Dedifferentiated amniotic fluid mesenchymal stem cell (primary cell): ENCODE measurements at regions not wholly inside any gene's neighbourhood (a gene's known extent, or its start where the extent isn't known, plus 50 kb on each side); places are given as distances from the start of the nearest gene placed in this dataset.
"Not testable (repeated sequence)": the region's sequence is repeated elsewhere in the genome, so short reads cannot be mapped to it uniquely, and the experiment has no call there.

ENCODE experiments used
- DNase-seq: peaks from one replicate; pipeline ENCODE4 v3.0.0-alpha.2; 2016; ENCODE audit errors: extremely low spot score

DNA sequence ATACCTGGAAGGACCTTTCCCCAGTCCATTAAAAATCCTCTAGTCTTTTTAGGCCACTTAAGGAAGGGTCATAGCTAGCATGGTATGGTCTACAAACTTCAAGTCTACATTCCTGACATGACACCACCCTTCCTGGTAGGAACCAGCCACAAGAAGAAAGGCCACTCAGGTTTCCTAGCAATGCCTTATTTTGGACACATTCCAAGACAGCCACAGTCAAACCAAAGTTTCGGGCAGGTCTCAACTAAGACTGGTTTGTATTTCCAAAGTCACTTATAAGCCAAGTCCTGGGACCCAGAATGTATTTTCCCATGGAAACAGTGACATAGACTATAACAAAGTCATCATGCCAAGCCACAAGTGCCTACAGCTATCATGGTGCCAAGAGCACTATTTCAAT is 50.6 kb upstream of the SLC44A3 start:
- no peak for DNase-seq

- DNase-seq, result no peak
These were observed 52.1 kb upstream of the SLC44A3 start for GRCh38 chr1:94768036-94768435.

- DNase-seq, result peak; percentile 25
These were observed 54.2 kb upstream of the SLC44A3 start for GRCh38 chr1:94765958-94766357.

DNA sequence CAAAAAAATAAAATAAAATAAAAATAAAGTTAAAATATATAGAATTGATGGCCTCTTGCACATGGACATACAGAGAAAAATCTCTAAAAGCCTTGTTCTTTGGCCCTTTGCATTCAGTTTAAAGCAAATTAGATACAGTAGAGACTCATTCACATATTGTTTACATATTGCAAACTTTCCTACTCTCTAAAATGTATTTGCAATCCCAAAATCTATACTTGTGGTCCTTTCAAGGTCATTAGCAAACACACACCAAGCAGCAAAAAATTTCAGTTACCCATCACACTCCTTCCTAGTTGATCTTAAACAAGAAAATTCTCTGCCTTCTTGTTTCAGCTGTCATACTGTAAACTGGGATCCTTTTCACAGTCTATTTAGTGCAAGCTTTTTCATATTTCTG is 61.0 kb upstream of the SLC44A3 start:
- DNase-seq, result no peak

GRCh38 chr1:94757931-94758330 is 62.2 kb upstream of the SLC44A3 start:
- no peak for DNase-seq

DNA sequence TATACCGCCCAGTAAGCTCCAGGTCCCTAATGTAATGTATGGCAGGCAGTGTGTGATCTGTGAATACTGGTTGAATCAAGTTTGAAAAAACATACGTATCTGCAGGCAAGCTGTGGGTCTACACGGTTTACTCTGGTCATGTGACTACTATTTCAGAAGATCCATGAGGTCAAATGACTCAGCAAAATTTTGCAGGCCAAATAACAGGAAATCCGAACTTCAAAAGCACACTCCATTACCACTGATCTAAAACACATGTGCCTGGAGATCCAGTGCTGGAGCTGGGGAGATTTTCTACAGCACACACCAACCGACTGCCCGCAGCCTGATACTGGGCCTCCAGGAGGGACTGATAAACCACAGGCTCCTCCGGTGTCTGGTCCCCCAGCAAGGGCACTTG is 64.5 kb upstream of the SLC44A3 start:
- DNase-seq, result peak; percentile 90

DNA sequence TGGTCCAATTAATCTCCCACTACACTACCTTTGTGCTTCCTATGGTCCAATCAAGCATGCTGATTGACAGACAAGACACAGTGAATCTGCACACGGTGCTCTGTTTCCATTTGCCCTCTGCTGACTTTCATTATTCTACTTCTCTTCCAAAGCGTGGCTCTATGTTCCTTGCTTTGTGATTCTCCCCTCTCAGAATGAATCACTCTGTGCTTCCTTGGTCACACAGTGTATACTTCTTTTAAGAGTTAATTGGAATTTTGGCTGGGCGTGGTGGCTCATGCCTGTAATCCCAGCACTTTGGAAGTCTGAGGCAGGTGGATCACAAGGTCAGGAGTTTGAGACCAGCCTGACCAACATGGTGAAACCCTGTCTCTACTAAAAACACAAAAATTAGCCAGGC is 65.1 kb upstream of the SLC44A3 start:
- not testable (repeated sequence) for DNase-seq

- DNase-seq, result no peak
These were observed 65.6 kb upstream of the SLC44A3 start for GRCh38 chr1:94754570-94754969.

DNA sequence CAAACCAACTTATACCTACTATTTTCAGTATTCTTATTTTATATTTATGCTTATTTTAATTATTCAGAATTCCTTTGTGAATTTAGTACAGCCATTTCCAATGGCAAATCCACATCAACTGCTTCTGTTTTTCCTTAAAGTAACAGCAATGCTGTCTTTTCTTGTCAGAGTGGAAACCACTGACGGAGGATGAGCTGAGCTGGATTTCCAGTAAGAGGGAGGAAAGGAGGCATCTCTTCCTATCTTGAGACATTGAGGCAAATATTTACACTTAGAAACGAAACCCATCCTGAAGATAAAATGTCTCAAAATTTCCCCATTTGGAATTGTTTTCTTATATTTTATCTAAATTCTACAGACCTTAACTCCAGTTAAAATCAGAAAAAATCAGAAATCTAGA is 66.1 kb upstream of the SLC44A3 start:
- DNase-seq, result no peak

DNA sequence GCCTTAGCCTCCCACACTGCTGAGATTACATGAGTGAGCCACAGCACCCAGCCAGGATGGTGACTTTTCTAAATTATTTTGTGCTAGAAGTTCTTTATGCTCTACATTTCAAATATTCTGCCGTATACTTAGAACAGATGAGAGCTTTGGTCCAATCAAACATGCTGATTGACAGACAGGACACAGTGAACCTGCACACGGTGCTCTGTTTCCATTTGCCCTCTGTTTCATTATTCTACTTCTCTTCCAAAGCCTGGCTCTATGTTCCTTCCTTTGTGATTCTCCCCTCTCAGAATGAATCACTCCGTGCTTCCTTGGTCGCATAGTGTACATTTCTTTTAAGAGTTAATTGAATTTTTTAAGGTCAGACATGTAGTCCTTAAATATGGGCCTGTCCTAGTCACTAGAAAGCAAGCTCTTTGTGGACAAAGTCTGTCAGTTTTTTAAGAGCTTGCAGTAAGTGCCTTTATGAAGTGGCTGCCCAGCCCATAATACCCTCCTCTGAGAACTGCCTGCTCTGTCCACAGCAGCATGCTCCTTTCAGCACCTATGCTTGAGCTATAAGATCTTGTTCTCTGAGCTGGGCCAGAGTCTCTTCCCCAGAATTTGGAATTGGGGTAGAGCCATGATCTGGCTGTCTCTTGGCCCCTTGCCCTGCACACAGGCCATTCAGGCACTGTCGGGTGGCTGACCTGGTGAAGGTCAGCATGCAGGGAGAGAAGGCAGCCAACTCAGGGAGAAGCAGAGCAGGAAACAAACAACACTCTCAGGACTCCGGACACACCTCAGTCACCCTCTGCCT is 66.8 kb upstream of the SLC44A3 start:
- DNase-seq, result no peak

DNA sequence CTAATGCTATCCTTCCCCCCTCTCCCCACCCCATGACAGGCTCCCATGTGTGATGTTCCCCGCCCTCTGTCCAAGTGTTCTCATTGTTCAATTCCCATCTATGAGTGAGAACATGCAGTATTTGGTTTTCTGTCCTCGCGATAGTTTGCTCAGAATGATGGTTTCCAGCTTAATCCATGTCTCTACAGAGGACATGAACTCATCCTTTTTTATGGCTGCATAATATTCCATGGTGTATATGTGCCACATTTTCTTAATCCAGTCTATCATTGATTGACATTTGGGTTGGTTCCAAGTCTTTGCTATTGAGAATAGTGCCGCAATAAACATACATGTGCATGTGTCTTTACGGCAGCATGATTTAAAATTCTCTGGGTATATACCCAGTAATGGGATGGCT is 68.7 kb upstream of the SLC44A3 start:
- not testable (repeated sequence) for DNase-seq

DNA sequence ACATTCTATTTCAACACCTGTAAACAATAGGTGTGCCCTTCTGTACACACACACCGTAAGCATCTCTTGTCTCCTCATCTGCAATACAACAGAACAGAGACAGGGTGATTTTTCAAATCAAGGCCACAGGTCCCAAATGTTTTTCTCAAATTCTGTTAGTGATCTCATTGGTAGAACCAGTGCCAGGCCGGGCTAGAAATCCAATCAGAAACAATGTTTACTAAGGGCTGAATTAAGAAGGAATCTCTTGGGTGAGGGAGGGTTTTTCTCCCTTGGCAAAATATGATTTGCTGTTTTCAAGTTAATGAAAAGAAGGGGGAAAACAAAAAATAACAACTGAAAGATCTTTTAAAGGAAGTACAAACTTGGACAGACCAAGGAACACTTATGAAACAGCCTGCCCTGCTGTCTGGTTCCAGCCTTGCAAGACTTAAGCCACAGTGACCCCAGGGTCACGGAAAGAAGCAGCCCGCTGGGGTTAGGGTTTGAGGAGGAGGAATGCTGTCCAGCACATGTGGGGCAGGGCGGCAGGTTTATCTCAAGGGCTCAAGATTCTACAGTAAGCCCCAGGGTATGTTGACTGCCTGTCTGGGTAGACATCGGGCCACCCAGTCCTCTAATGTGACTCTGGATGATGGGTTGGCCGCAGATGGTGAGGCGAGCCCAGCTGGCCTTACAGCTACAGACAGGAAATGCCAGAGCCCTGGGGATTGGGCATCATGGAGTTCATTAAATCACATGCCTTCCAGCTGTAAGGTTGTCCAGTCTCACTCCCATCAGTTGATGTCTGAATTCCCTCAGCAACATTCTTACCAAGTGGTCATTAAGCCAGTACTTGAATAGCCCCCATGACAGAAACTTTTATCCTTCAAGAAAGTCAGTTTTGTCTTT is 73.3 kb upstream of the SLC44A3 start:
- DNase-seq, result no peak

- DNase-seq, result no peak
These were observed 74.4 kb upstream of the SLC44A3 start for GRCh38 chr1:94745742-94746141.

GRCh38 chr1:94743862-94744261 is 76.3 kb upstream of the SLC44A3 start:
- no peak for DNase-seq

- DNase-seq, result no peak
These were observed 78.2 kb upstream of the SLC44A3 start for GRCh38 chr1:94741996-94742395.

- no peak for DNase-seq
These were observed 78.6 kb upstream of the SLC44A3 start for GRCh38 chr1:94741510-94741909.

DNA sequence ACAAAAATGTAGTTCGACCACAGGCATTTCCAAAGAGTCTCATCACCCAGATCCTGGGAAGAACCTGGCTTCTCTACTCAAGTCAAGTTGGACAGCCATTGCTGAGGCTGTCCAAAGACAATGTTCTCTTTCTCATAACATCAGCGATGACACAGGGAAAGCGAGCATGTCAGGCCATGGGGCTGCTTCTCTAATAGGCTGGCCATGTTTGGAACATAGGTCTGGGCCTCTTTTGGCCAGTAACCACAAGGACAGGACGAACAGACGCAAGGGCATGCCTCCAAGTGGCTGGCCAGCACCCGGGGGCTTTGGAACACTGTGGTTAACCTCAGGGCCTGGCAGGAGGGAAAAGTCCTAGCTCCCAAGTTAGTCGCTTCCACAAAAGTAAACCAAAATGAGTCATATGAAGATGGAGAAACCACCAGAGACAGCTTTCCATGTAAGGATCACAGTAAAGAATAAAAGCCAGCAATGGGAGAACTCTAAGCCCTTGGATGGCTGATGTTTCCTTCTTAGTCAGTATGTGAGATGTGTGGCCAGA is 80.6 kb upstream of the SLC44A3 start:
- peak; percentile 39 for DNase-seq

DNA sequence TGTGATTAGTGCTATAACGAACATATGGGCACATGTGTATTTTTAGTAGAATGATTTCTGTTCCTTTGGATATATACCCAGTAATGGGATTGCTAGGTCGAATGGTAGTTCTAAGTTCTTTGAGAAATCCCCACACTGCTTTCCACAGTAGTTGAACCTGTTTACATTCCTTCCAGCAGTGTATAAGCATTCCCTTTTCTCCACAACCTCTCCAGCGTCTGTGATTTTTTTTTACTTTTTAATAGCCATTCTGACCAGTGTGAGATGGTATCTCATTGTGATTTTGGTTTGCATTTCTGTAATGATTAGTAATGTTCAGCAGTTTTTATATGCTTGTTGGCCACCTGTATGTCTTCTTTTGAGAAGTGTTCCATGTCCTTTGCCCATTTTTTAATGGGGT is 81.8 kb upstream of the SLC44A3 start:
- DNase-seq, result no peak

DNA sequence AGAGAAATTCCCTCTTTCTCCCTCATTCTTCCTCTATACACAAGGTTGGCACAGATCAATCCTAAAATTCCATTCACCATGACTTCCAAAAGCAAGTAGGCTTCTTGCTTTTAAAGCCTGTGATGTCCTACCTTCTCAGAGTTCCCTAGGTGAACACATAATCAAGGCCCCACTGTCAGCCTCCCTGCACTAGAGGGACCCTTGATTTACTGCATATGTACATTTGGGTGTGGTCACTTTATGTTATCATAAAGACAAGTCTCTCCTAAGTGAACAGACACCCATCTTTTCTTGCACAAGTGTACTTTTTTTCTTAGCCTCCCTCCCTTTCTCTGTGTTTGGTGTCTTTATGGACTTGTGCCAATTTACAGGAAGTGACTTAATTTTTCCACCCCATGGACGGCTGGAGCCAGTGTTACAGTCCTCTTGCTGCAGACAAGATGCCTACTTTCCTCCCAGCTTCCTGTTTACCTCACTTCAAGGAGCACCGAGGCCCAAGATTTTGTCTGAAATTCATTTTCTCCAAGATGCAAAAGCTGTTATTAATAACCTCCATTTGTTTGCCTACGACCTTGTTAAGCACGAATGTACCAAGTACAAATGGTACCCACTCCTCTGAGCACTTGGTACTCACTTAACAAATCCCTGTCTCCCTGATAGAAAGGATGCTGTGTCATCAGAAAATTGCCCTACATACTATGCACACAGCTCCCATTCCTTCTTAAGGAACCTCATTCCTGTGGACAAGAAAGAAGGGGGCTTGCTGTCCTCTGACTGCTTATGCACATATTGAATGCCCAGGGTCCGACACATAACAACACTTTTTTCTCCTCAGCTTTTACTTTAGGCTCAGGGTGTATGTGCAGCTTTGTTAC is 82.8 kb upstream of the SLC44A3 start:
- DNase-seq, result no peak

DNA sequence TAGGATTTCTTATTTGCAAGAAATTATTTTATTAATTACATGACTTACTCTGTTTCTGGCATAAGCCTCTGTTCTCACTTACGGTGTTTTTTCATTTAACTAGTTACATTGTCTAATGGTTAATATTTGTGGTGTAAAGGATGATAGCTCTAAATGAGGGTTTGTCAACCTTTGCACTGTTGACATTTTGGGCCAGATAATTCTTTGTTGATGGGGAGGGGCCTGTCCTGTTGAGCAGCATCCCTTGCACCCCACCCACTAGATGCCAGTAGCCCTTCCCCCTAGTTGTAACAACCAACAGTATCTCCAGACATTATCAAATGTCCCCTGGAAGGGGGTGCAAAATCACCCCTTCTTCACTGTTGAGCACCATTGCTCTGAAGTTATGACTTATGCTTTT is 83.6 kb upstream of the SLC44A3 start:
- DNase-seq, result no peak

DNA sequence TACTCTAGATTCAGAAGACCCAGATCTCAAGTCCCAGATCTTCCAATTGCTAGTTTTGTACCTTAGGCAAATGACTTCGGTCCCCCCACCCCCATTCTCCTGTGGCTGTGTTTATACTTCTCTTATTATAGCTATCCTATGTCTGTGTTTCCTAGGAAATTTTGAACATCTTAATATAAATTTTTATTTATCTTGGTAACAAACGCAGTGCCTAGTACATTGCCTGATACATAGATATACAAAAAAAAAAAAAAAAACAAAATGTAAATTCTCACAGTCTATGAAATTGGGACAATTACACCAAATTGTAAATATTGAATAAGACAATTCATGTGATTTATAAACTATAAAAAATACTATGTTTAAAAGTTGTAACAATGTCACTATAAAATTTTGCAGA is 84.1 kb upstream of the SLC44A3 start:
- no peak for DNase-seq
